Tibial nerve (tissue), 4 donors: ENCODE measurements at regions not wholly inside any gene's neighbourhood (a gene's known extent, or its start where the extent isn't known, plus 50 kb on each side); places are given as distances from the start of the nearest gene placed in this dataset.

Experiments used
- DNase-seq, 2 donors: peaks; one replicate each; pipeline ENCODE4 v3.0.0-alpha.2; 2019; ENCODE audit warnings: low spot score in 2 of 2
- H3K27ac ChIP-seq, 4 donors: fragments of 200-600 bp; sonication (generic) in 3 of 4; one replicate each; pipeline ENCODE4 v1.5.1; 2017 to 2019; ENCODE audit warnings: mild to moderate bottlenecking in 1 of 4
- H3K27me3 ChIP-seq, 2 donors: fragments of 200-600 bp; sonication (generic) in 1 of 2; one replicate each; pipeline versions ENCODE4 v1.5.1 to v1.6.0; 2017 to 2019
- H3K36me3 ChIP-seq, 3 donors: fragments of 200-600 bp; sonication (generic); one replicate each; pipeline ENCODE4 v1.5.1; 2018 to 2019
- H3K4me1 ChIP-seq, 4 donors: fragments of 200-600 bp; sonication (generic) in 3 of 4; one replicate each; pipeline ENCODE4 v1.5.1; 2017 to 2019
- H3K4me3 ChIP-seq, 4 donors: fragments of 200-600 bp; sonication (generic) in 3 of 4; one replicate each; pipeline ENCODE4 v1.5.1; 2017 to 2019; ENCODE audit warnings: mild to moderate bottlenecking in 1 of 4, moderate library complexity in 1 of 4
- H3K9me3 ChIP-seq, 4 donors: fragments of 200-600 bp; sonication (generic) in 3 of 4; one replicate each; pipeline ENCODE4 v1.5.1; 2017 to 2019
- EP300 ChIP-seq, 2 donors: sonication (generic); formaldehyde crosslinking; IDR thresholded peaks; one replicate each; pipeline ENCODE4 v1.6.1; 2017; ENCODE audit warnings: antibody characterized with exemption in 2 of 2, mild to moderate bottlenecking in 1 of 2
- POLR2A ChIP-seq, 2 donors: fragments of 450-650 bp; IDR thresholded peaks; one replicate each; pipeline ENCODE4 v1.6.1; 2017; ENCODE audit warnings: antibody characterized with exemption in 2 of 2, mild to moderate bottlenecking in 2 of 2, moderate library complexity in 2 of 2
- WGBS, 2 donors: methylation state at CpG; one replicate each; pipeline ENCODE4 v1.1.5; 2018; 5-methylcytosine and 5-hydroxymethylcytosine counted together
- TF ChIP-seq, protein P1 (sequence below), 5 experiments: fragments of 200-600 bp in 3 of 5; fragments of 450-650 bp in 2 of 5; sonication (generic) in 3 of 5; IDR thresholded peaks; one replicate each; pipeline ENCODE4 v1.5.1; 2016 to 2019; ENCODE audit warnings: antibody characterized with exemption in 5 of 5, mild to moderate bottlenecking in 3 of 5, moderate library complexity in 2 of 5

DNA sequence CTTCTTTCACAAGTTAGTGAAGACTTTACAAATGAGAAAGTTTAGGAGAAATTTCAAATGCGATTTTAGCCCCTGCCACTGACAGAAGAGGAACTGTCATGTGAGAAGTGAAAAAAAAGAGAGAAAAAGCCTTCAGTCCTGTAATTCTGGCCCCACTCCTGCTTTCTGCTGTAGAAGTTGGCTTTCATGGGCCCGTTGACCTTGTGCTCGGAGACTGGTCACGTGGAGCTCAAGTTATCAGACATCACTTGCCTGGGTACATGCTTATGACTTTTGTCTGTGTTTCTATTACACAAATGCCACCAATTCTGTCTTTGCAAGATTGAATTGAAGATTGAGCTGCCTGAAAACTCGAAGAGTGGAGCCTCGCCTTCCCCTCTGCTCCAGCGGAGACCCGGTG lies 749.9 kb downstream of the BCL11A start:
- TF ChIP-seq POLR2A (IDR thresholded peaks at IDR 0.05) (no peak), EP300 (IDR thresholded peaks at IDR 0.05) (no peak)
- TF ChIP-seq, protein P1, sequence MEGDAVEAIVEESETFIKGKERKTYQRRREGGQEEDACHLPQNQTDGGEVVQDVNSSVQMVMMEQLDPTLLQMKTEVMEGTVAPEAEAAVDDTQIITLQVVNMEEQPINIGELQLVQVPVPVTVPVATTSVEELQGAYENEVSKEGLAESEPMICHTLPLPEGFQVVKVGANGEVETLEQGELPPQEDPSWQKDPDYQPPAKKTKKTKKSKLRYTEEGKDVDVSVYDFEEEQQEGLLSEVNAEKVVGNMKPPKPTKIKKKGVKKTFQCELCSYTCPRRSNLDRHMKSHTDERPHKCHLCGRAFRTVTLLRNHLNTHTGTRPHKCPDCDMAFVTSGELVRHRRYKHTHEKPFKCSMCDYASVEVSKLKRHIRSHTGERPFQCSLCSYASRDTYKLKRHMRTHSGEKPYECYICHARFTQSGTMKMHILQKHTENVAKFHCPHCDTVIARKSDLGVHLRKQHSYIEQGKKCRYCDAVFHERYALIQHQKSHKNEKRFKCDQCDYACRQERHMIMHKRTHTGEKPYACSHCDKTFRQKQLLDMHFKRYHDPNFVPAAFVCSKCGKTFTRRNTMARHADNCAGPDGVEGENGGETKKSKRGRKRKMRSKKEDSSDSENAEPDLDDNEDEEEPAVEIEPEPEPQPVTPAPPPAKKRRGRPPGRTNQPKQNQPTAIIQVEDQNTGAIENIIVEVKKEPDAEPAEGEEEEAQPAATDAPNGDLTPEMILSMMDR (IDR thresholded peaks at IDR 0.05), result no peak
- no peak for DNase-seq

DNA sequence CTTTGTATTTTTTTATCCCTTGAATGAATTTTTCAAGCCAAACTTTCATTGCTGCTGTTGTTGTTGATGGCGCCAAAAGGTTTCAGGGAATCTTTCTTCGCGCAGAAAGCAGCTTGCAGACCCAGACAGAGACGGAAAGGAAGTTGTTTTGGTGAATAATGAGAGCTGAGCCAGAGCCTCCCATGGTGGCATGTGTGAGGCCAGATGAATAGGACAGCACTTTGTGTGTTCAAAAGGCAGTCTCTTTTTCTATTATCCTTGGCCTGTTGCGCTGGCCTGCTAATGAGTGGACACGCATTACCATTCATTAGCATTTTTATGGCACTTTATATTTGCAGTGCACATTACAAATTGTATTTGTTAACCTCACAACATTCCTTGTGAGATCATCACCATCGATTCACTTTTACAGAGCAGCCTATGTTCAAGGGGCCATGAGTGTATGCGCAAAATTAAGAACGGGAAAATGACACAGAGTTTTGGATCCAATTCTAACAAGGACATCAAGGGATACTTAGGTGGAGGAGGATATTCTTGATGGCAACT lies 754.7 kb downstream of the BCL11A start:
- no peak overlapping the region for H3K4me3 ChIP-seq
- H3K36me3 ChIP-seq, result no peaks in the 10 kb centered on the region
- no peaks in the 10 kb centered on the region for H3K27me3 ChIP-seq
- WGBS, 2 donors, result 82 to 83% methylated on average over 9 of the region's 9 CpGs
- DNase-seq, result no peak
- no peaks in the 10 kb centered on the region for H3K4me1 ChIP-seq
- H3K9me3 ChIP-seq, result peaks cover 0 to 8% (median 0%) of the 10 kb centered on the region in 4 donors
- TF ChIP-seq EP300 (IDR thresholded peaks at IDR 0.05) (no peak), POLR2A (IDR thresholded peaks at IDR 0.05) (no peak)
- TF ChIP-seq, protein P1 (IDR thresholded peaks at IDR 0.05), result no peak
- no peak overlapping the region for H3K27ac ChIP-seq

More for the DNA sequence above, 749.9 kb downstream of the BCL11A start:
- no peaks in the 10 kb centered on the region for H3K27me3 ChIP-seq
- no peak overlapping the region for H3K4me3 ChIP-seq
- no peaks in the 10 kb centered on the region for H3K4me1 ChIP-seq
- 75 to 84% methylated on average over 8 of the region's 8 CpGs for WGBS, 2 donors
- no peaks in the 10 kb centered on the region for H3K36me3 ChIP-seq
- peaks cover 0 to 2% (median 0%) of the 10 kb centered on the region in 4 donors for H3K9me3 ChIP-seq
- H3K27ac ChIP-seq, result no peak overlapping the region

DNA sequence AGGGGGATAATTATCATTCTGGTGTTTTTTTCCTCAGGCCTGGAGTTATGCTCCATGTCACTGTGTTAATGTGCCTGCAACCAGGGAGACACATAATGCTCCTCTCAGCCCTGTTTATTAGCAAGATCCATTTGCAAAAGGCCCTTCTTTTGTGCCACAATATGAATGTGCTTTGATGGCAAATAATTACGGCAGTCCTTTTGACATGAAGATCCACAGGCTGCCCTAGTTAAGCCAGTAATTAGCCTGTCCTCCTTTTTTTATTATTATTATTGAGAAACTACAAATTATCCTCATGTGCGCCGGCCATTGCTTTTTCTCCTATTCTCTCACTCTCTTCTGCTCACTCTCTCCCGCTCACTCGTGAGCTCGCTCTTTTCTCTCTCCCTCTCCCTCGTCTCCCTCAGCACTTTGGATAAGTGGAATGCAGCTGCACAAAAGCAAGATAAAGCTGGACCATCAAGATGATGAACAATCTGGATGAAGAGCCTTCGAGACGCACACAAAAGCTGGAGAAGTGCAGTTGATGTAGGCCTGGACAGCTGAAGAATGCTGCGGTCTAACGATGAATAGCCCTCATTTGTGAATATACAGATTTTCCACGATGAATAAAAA lies 762.3 kb downstream of the BCL11A start:
- H3K27ac ChIP-seq, result no peak overlapping the region
- 65% methylated on average over 12 of the region's 12 CpGs for WGBS, 2 donors
- no peak for TF ChIP-seq EP300 (IDR thresholded peaks at IDR 0.05)
- TF ChIP-seq, protein P1 (IDR thresholded peaks at IDR 0.05), result no peak

DNA sequence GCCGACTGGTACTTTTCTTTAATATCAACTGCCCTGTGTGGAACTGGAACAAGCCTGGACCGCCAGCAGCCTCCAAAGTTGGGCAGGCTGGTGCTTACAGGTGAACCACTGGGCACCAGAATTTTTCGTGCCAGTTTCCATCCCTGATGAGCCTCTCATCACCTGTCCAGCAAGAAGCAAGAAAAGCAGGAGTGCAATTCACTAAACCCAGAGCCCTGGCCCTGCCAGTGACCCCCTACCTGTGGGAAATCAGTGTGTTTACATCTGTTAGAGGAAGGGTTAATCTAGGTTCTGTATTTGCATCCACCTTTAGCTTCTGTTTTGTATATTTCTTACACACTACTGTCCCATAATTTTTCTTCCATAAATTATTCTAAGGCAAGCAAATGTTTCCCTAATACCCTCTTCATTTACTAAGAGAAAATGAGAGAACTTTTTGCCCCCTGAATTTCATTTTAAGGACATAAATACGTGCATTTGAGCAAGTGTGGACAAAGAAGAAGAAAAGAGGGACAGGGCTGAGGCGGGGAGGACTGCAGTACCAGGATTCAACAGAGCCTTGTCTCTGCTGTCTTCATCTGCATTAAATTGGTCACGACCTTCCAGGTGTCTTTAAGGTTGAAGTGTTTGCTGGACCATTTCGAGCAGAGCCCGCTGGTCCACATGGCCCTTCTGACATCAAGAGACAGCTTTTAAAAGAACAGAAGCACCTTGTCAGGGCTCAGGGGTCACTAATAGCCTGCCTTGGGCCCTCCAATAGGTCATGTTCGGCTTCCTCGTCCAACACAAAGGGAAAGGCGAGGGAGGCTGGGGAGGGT lies 763.1 kb downstream of the BCL11A start:
- no peak overlapping the region for H3K4me3 ChIP-seq
- H3K9me3 ChIP-seq, result peaks cover 0 to 7% (median 0%) of the 10 kb centered on the region in 4 donors
- no peak for DNase-seq
- H3K36me3 ChIP-seq, result no peaks in the 10 kb centered on the region
- TF ChIP-seq EP300 (IDR thresholded peaks at IDR 0.05) (no peak), POLR2A (IDR thresholded peaks at IDR 0.05) (no peak)
- TF ChIP-seq, protein P1 (IDR thresholded peaks at IDR 0.05), result no peak
- H3K4me1 ChIP-seq, result no peaks in the 10 kb centered on the region
- H3K27ac ChIP-seq, result no peak overlapping the region
- WGBS, 2 donors, result 69 to 74% methylated on average over 11 of the region's 11 CpGs
- no peaks in the 10 kb centered on the region for H3K27me3 ChIP-seq

More for the DNA sequence above, 762.3 kb downstream of the BCL11A start:
- Histone ChIP-seq H3K27me3 (no peaks in the 10 kb centered on the region), H3K9me3 (peaks cover 0 to 7% (median 0%) of the 10 kb centered on the region in 4 donors), H3K36me3 (no peaks in the 10 kb centered on the region), H3K4me3 (no peak overlapping the region), H3K4me1 (no peaks in the 10 kb centered on the region)
- DNase-seq, result no peak

DNA sequence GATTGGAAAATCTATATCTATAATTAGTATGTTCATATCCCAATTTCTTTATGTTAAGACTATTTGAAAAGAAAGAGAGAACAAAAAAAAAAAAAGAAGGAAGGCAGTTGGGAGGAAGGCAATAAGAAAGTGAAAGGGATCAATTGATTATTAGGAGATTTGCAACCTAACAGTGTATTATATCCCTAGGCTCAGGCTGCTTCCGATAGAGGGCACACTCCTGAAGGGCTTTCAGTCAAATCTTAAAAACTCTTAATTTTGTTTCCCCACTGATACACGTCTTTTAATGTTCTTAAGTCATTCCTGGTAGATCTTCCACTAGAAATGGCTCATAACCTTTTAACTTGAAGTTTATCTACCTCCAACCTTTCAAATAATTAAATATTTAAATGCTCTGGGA lies 763.9 kb downstream of the BCL11A start:
- Histone ChIP-seq H3K4me1 (no peaks in the 10 kb centered on the region), H3K36me3 (no peaks in the 10 kb centered on the region), H3K27ac (no peak overlapping the region), H3K9me3 (peaks cover 0 to 6% (median 0%) of the 10 kb centered on the region in 4 donors), H3K4me3 (no peak overlapping the region), H3K27me3 (no peaks in the 10 kb centered on the region)
- no peak for TF ChIP-seq EP300 (IDR thresholded peaks at IDR 0.05)
- TF ChIP-seq POLR2A (IDR thresholded peaks at IDR 0.05), result no peak
- TF ChIP-seq, protein P1 (IDR thresholded peaks at IDR 0.05), result no peak
- WGBS, 2 donors, result 38 to 66% methylated on average over 2 of the region's 2 CpGs
- DNase-seq, result no peak
